Karpas-422 (cell line): ENCODE measurements at regions not wholly inside any gene's neighbourhood (a gene's known extent, or its start where the extent isn't known, plus 50 kb on each side); places are given as distances from the start of the nearest gene placed in this dataset.

Experiments
- DNase-seq: peaks from one replicate; pipeline ENCODE4 v3.0.0-alpha.2; 2015
- H2AFZ ChIP-seq: fragments of 200-600 bp; sonication (generic); 2 replicates; pipeline ENCODE4 v1.6.1; 2014; ENCODE audit warnings: antibody characterized with exemption, low read length, mixed read lengths
- H3K27ac ChIP-seq: fragments of 200-600 bp; sonication (generic); 2 replicates; pipeline ENCODE4 v1.5.1; 2014; ENCODE audit warnings: mild to moderate bottlenecking, low read length, moderate library complexity
- H3K27me3 ChIP-seq: fragments of 200-600 bp; sonication (generic); 2 replicates; pipeline ENCODE4 v1.6.1; 2014; ENCODE audit warnings: low read length, mixed read lengths
- H3K36me3 ChIP-seq: fragments of 200-600 bp; sonication (generic); 2 replicates; pipeline ENCODE4 v1.6.1; 2014; ENCODE audit warnings: low read length, mixed read lengths; ENCODE audit not compliant: insufficient read depth
- H3K4me1 ChIP-seq: fragments of 200-600 bp; sonication (generic); 2 replicates; pipeline ENCODE4 v1.6.1; 2014; ENCODE audit warnings: mild to moderate bottlenecking, low read length, mixed read lengths
- H3K4me2 ChIP-seq: fragments of 200-600 bp; sonication (generic); 2 replicates; pipeline ENCODE4 v1.6.1; 2014; ENCODE audit warnings: low read length, low read depth, mild to moderate bottlenecking; ENCODE audit not compliant: poor library complexity, severe bottlenecking
- H3K4me3 ChIP-seq: fragments of 200-600 bp; sonication (generic); 2 replicates; pipeline ENCODE4 v1.5.1; 2014; ENCODE audit warnings: mild to moderate bottlenecking, antibody characterized with exemption, low read length, mixed read lengths
- H3K79me2 ChIP-seq: fragments of 200-600 bp; sonication (generic); 2 replicates; pipeline ENCODE4 v1.6.1; 2014; ENCODE audit warnings: mild to moderate bottlenecking, low read length, mixed read lengths
- H3K9ac ChIP-seq: fragments of 200-600 bp; sonication (generic); 2 replicates; pipeline ENCODE4 v1.6.0; 2014; ENCODE audit warnings: low read length
- H3K9me2 ChIP-seq: fragments of 200-600 bp; sonication (generic), shearing (Covaris generic); replicated peaks from 2 replicates; pipeline ENCODE4 v1.6.0; 2014; ENCODE audit warnings: mild to moderate bottlenecking, low read length, moderate library complexity; ENCODE audit not compliant: insufficient read depth
- H3K9me3 ChIP-seq: fragments of 300-700, 200-600 bp; sonication (generic); 2 replicates; pipeline ENCODE4 v1.6.1; 2014; ENCODE audit warnings: low read length, mixed read lengths
- H4K20me1 ChIP-seq: fragments of 200-600 bp; sonication (generic); 2 replicates; pipeline ENCODE4 v1.6.1; 2014; ENCODE audit warnings: mild to moderate bottlenecking, antibody characterized with exemption, low read length, low read depth; ENCODE audit not compliant: insufficient read depth

GRCh38 chr20:24816907-24817306 lies 132.2 kb upstream of the CST7 start:
- Histone ChIP-seq H3K9me2 (no peaks in the 10 kb centered on the region), H3K4me1 (no peaks in the 10 kb centered on the region), H2AFZ (no peak overlapping the region), H3K27me3 (no peaks in the 10 kb centered on the region), H3K79me2 (no peaks in the 10 kb centered on the region), H3K27ac (no peak overlapping the region), H3K4me2 (no peak overlapping the region), H3K9ac (no peak overlapping the region), H4K20me1 (0 out of 2 replicates have a peak, but pooled peaks cover 3% of the 10 kb centered on the region), H3K4me3 (no peak overlapping the region), H3K36me3 (no peaks in the 10 kb centered on the region), H3K9me3 (no peaks in the 10 kb centered on the region)
- no peak for DNase-seq

- Histone ChIP-seq H3K9me2 (no peaks in the 10 kb centered on the region), H3K9ac (no peak overlapping the region), H4K20me1 (0 out of 2 replicates have a peak, but pooled peaks cover 3% of the 10 kb centered on the region), H3K4me1 (no peaks in the 10 kb centered on the region), H2AFZ (no peak overlapping the region), H3K4me3 (no peak overlapping the region), H3K4me2 (no peak overlapping the region), H3K79me2 (no peaks in the 10 kb centered on the region), H3K36me3 (no peaks in the 10 kb centered on the region), H3K27me3 (no peaks in the 10 kb centered on the region), H3K27ac (no peak overlapping the region), H3K9me3 (no peaks in the 10 kb centered on the region)
- no peak for DNase-seq
Observed at GRCh38 chr20:24817351-24817750, 131.7 kb upstream of the CST7 start.

GRCh38 chr20:24818056-24818455 lies 131.0 kb upstream of the CST7 start:
- no peaks in the 10 kb centered on the region for H3K9me2 ChIP-seq
- no peaks in the 10 kb centered on the region for H3K79me2 ChIP-seq
- H2AFZ ChIP-seq: no peak overlapping the region
- H3K9ac ChIP-seq: no peak overlapping the region
- H3K36me3 ChIP-seq: no peaks in the 10 kb centered on the region
- DNase-seq: no peak
- no peaks in the 10 kb centered on the region for H3K27me3 ChIP-seq
- H3K4me1 ChIP-seq: no peaks in the 10 kb centered on the region
- H3K27ac ChIP-seq: no peak overlapping the region
- 0 out of 2 replicates have a peak, but pooled peaks cover 3% of the 10 kb centered on the region for H4K20me1 ChIP-seq
- no peak overlapping the region for H3K4me2 ChIP-seq
- H3K4me3 ChIP-seq: no peak overlapping the region
- no peaks in the 10 kb centered on the region for H3K9me3 ChIP-seq

GRCh38 chr20:24819331-24819965 lies 129.6 kb upstream of the CST7 start:
- no peak overlapping the region for H3K4me3 ChIP-seq
- H3K9me3 ChIP-seq: no peaks in the 10 kb centered on the region
- H3K27me3 ChIP-seq: no peaks in the 10 kb centered on the region
- no peak for DNase-seq
- no peak overlapping the region for H2AFZ ChIP-seq
- no peaks in the 10 kb centered on the region for H3K36me3 ChIP-seq
- no peak overlapping the region for H3K9ac ChIP-seq
- no peaks in the 10 kb centered on the region for H3K79me2 ChIP-seq
- no peak overlapping the region for H3K4me2 ChIP-seq
- no peaks in the 10 kb centered on the region for H3K4me1 ChIP-seq
- H4K20me1 ChIP-seq: 0 out of 2 replicates have a peak, but pooled peaks cover 3% of the 10 kb centered on the region
- H3K27ac ChIP-seq: no peak overlapping the region
- H3K9me2 ChIP-seq: no peaks in the 10 kb centered on the region

- Histone ChIP-seq H3K4me2 (no peak overlapping the region), H3K4me1 (no peaks in the 10 kb centered on the region), H2AFZ (no peak overlapping the region), H3K4me3 (no peak overlapping the region), H3K9me3 (no peaks in the 10 kb centered on the region), H3K36me3 (no peaks in the 10 kb centered on the region), H4K20me1 (no peaks in the 10 kb centered on the region), H3K27me3 (no peaks in the 10 kb centered on the region), H3K9me2 (no peaks in the 10 kb centered on the region), H3K9ac (no peak overlapping the region), H3K27ac (no peak overlapping the region), H3K79me2 (no peaks in the 10 kb centered on the region)
- no peak for DNase-seq
Observed at GRCh38 chr20:24820345-24820744, 128.7 kb upstream of the CST7 start.

- Histone ChIP-seq H3K4me2 (no peak overlapping the region), H3K4me3 (no peak overlapping the region), H2AFZ (no peak overlapping the region), H4K20me1 (no peaks in the 10 kb centered on the region), H3K36me3 (no peaks in the 10 kb centered on the region), H3K79me2 (no peaks in the 10 kb centered on the region), H3K27ac (no peak overlapping the region), H3K9me3 (no peaks in the 10 kb centered on the region), H3K4me1 (no peaks in the 10 kb centered on the region), H3K27me3 (no peaks in the 10 kb centered on the region), H3K9ac (no peak overlapping the region), H3K9me2 (no peaks in the 10 kb centered on the region)
- DNase-seq: no peak
Observed at GRCh38 chr20:24821391-24821790, 127.7 kb upstream of the CST7 start.

- no peaks in the 10 kb centered on the region for H3K9me3 ChIP-seq
- no peak overlapping the region for H2AFZ ChIP-seq
- H3K27ac ChIP-seq: no peak overlapping the region
- no peaks in the 10 kb centered on the region for H3K27me3 ChIP-seq
- H3K4me3 ChIP-seq: no peak overlapping the region
- H3K4me1 ChIP-seq: no peaks in the 10 kb centered on the region
- H3K4me2 ChIP-seq: no peak overlapping the region
- no peaks in the 10 kb centered on the region for H3K79me2 ChIP-seq
- DNase-seq: no peak
- no peaks in the 10 kb centered on the region for H3K9me2 ChIP-seq
- no peak overlapping the region for H3K9ac ChIP-seq
- H4K20me1 ChIP-seq: no peaks in the 10 kb centered on the region
- H3K36me3 ChIP-seq: no peaks in the 10 kb centered on the region
Observed at GRCh38 chr20:24823176-24823784, 125.8 kb upstream of the CST7 start.

GRCh38 chr20:24823989-24824693 lies 124.9 kb upstream of the CST7 start:
- Histone ChIP-seq H3K79me2 (no peaks in the 10 kb centered on the region), H4K20me1 (no peaks in the 10 kb centered on the region), H2AFZ (no peak overlapping the region), H3K27me3 (no peaks in the 10 kb centered on the region), H3K36me3 (no peaks in the 10 kb centered on the region), H3K27ac (no peak overlapping the region), H3K9me2 (no peaks in the 10 kb centered on the region), H3K9me3 (no peaks in the 10 kb centered on the region), H3K4me3 (no peak overlapping the region), H3K4me2 (no peak overlapping the region), H3K9ac (no peak overlapping the region), H3K4me1 (no peaks in the 10 kb centered on the region)
- no peak for DNase-seq
